Hematopoietic multipotent progenitor cell treated with erythropoietin and hydrocortisone succinate and interleukin-3 and kit ligand, for 8 days (in vitro differentiated cells): ENCODE measurements at regions not wholly inside any gene's neighbourhood (a gene's known extent, or its start where the extent isn't known, plus 50 kb on each side); places are given as distances from the start of the nearest gene placed in this dataset.

Experiments used
- DNase-seq: peaks from one replicate; pipeline ENCODE4 v3.0.0-alpha.2; 2015

- DNase-seq, result no peak
Observed at GRCh38 chr10:131724169-131724545, 176.7 kb upstream of the PPP2R2D start.

GRCh38 chr10:131724891-131725580 lies 175.8 kb upstream of the PPP2R2D start:
- DNase-seq, result no peak

GRCh38 chr10:131725581-131726069 lies 175.2 kb upstream of the PPP2R2D start:
- no peak for DNase-seq

GRCh38 chr10:131726076-131726880 lies 174.5 kb upstream of the PPP2R2D start:
- DNase-seq, result no peak

GRCh38 chr10:131726967-131727366 lies 173.8 kb upstream of the PPP2R2D start:
- DNase-seq, result no peak

- no peak for DNase-seq
Observed at GRCh38 chr10:131727560-131727959, 173.2 kb upstream of the PPP2R2D start.

GRCh38 chr10:131728286-131729228 lies 172.3 kb upstream of the PPP2R2D start:
- no peak for DNase-seq

GRCh38 chr10:131729361-131729760 lies 171.4 kb upstream of the PPP2R2D start:
- no peak for DNase-seq

GRCh38 chr10:131729938-131730660 lies 170.7 kb upstream of the PPP2R2D start:
- DNase-seq, result no peak

GRCh38 chr10:131730771-131731497 lies 169.9 kb upstream of the PPP2R2D start:
- DNase-seq, result no peak

GRCh38 chr10:131731780-131732630 lies 168.8 kb upstream of the PPP2R2D start:
- DNase-seq, result no peak

- no peak for DNase-seq
Observed at GRCh38 chr10:131732631-131733127, 168.1 kb upstream of the PPP2R2D start.

GRCh38 chr10:131733596-131733995 lies 167.2 kb upstream of the PPP2R2D start:
- DNase-seq, result no peak

- no peak for DNase-seq
Observed at GRCh38 chr10:131735577-131735976, 165.2 kb upstream of the PPP2R2D start.

- DNase-seq, result no peak
Observed at GRCh38 chr10:131736321-131736980, 164.4 kb upstream of the PPP2R2D start.

GRCh38 chr10:131737543-131738395 lies 163.0 kb upstream of the PPP2R2D start:
- DNase-seq, result no peak

- DNase-seq, result no peak
Observed at GRCh38 chr10:131738396-131738735, 162.4 kb upstream of the PPP2R2D start.

- no peak for DNase-seq
Observed at GRCh38 chr10:131739206-131739605, 161.6 kb upstream of the PPP2R2D start.

- DNase-seq, result no peak
Observed at GRCh38 chr10:131742500-131742951, 158.3 kb upstream of the PPP2R2D start.
